ENCODE measurements at regions not wholly inside any gene's neighbourhood (a gene's known extent, or its start where the extent isn't known, plus 50 kb on each side); places are given as distances from the start of the nearest gene placed in this dataset.

GRCh38 chr4:102441978-102442911 is 58.9 kb upstream of the NFKB1 start (continued):
- peak; percentile 91 for TF ChIP-seq ZBED4 (CRISPR knock-in tag; IDR thresholded peaks at IDR 0.05; ENCODE audit: borderline replicate concordance)
- no peak for TF ChIP-seq REXO4 (CRISPR knock-in tag; IDR thresholded peaks at IDR 0.05; ENCODE audit: borderline replicate concordance)
- TF ChIP-seq SKI (IDR thresholded peaks at IDR 0.05; ENCODE audit: partially characterized antibody), result peak; percentile 32
- peak; percentile 64; the same call in 1 of the 2 replicates for TF ChIP-seq SAFB2 (CRISPR knock-in tag; IDR thresholded peaks at IDR 0.05; ENCODE audit: borderline replicate concordance, low read depth)
- TF ChIP-seq CERS6 (CRISPR knock-in tag; IDR thresholded peaks at IDR 0.05), result no peak
- TF ChIP-seq, protein P1, sequence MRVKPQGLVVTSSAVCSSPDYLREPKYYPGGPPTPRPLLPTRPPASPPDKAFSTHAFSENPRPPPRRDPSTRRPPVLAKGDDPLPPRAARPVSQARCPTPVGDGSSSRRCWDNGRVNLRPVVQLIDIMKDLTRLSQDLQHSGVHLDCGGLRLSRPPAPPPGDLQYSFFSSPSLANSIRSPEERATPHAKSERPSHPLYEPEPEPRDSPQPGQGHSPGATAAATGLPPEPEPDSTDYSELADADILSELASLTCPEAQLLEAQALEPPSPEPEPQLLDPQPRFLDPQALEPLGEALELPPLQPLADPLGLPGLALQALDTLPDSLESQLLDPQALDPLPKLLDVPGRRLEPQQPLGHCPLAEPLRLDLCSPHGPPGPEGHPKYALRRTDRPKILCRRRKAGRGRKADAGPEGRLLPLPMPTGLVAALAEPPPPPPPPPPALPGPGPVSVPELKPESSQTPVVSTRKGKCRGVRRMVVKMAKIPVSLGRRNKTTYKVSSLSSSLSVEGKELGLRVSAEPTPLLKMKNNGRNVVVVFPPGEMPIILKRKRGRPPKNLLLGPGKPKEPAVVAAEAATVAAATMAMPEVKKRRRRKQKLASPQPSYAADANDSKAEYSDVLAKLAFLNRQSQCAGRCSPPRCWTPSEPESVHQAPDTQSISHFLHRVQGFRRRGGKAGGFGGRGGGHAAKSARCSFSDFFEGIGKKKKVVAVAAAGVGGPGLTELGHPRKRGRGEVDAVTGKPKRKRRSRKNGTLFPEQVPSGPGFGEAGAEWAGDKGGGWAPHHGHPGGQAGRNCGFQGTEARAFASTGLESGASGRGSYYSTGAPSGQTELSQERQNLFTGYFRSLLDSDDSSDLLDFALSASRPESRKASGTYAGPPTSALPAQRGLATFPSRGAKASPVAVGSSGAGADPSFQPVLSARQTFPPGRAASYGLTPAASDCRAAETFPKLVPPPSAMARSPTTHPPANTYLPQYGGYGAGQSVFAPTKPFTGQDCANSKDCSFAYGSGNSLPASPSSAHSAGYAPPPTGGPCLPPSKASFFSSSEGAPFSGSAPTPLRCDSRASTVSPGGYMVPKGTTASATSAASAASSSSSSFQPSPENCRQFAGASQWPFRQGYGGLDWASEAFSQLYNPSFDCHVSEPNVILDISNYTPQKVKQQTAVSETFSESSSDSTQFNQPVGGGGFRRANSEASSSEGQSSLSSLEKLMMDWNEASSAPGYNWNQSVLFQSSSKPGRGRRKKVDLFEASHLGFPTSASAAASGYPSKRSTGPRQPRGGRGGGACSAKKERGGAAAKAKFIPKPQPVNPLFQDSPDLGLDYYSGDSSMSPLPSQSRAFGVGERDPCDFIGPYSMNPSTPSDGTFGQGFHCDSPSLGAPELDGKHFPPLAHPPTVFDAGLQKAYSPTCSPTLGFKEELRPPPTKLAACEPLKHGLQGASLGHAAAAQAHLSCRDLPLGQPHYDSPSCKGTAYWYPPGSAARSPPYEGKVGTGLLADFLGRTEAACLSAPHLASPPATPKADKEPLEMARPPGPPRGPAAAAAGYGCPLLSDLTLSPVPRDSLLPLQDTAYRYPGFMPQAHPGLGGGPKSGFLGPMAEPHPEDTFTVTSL (CRISPR knock-in tag; IDR thresholded peaks at IDR 0.05; ENCODE audit: borderline replicate concordance), result peak; percentile 99
- peak; percentile 88 for TF ChIP-seq RXRB (CRISPR knock-in tag; IDR thresholded peaks at IDR 0.05; ENCODE audit: borderline replicate concordance)
- TF ChIP-seq ZNF546 (CRISPR knock-in tag; conservative IDR thresholded peaks at IDR 0.05), result no peak
- peak; percentile 89 for TF ChIP-seq PHF21A (CRISPR knock-in tag; IDR thresholded peaks at IDR 0.05)
- TF ChIP-seq, protein P2, sequence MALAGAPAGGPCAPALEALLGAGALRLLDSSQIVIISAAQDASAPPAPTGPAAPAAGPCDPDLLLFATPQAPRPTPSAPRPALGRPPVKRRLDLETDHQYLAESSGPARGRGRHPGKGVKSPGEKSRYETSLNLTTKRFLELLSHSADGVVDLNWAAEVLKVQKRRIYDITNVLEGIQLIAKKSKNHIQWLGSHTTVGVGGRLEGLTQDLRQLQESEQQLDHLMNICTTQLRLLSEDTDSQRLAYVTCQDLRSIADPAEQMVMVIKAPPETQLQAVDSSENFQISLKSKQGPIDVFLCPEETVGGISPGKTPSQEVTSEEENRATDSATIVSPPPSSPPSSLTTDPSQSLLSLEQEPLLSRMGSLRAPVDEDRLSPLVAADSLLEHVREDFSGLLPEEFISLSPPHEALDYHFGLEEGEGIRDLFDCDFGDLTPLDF (CRISPR knock-in tag; IDR thresholded peaks at IDR 0.05), result no peak
- 0 out of 2 replicates have a peak, but pooled peaks have one; percentile 18 for TF ChIP-seq RBFOX2 (IDR thresholded peaks at IDR 0.05; ENCODE audit: low read depth, low read length)
- TF ChIP-seq ZBTB49 (CRISPR knock-in tag; IDR thresholded peaks at IDR 0.05; ENCODE audit: borderline replicate concordance), result no peak
- no peak for TF ChIP-seq IKZF1 (IDR thresholded peaks at IDR 0.05)
- 0 out of 2 replicates have a peak, but pooled peaks have one; percentile 49 for TF ChIP-seq HHEX (CRISPR knock-in tag; IDR thresholded peaks at IDR 0.05)

All from HepG2 (cell line).